K562 (cell line): ENCODE measurements at regions not wholly inside any gene's neighbourhood (a gene's known extent, or its start where the extent isn't known, plus 50 kb on each side); places are given as distances from the start of the nearest gene placed in this dataset.
A peak's percentile ranks its signal among the peaks of the same experiment; 100 is the strongest.

Experiments used
- ATAC-seq: fragments of 200-7000 bp; cut with Tn5 transposase; 3 replicates; pipeline ENCODE4 v1.9.1; 2020; ENCODE audit warnings: moderate library complexity
- BruUV-seq: library from RNA; stranded (reverse); fragments of 400-500 nt; replicated peaks from 2 replicates; lab custom pipeline; 2021; lab: Mats Ljungman, UMichigan
- CTCF ChIA-PET: fragments of 300-600 bp; formaldehyde crosslinking; extraction: SDS; loops from one replicate; lab custom pipeline; 2021; ENCODE audit warnings: low intra/inter-chr PET ratio; lab: Yijun Ruan, JAX
- POLR2A ChIA-PET: fragments of 300-600, 350-650 bp; sonication (Branson Sonifier 250); formaldehyde crosslinking; extraction: SDS; loops from one replicate; lab custom pipeline; 2021; ENCODE audit warnings: antibody characterized with exemption, inconsistent platforms; lab: Yijun Ruan, JAX
- DNase-seq, 4 experiments: peaks; one replicate each; pipeline versions ENCODE4 v3.0.0 to v3.0.0-alpha.2; 2011 to 2018; ENCODE audit warnings: low spot score in 3 of 4, mixed read lengths in 3 of 4; ENCODE audit errors: extremely low read depth in 1 of 4
- FAIRE-seq: peaks from 2 replicates; lab custom pipeline; 2011; peaks lifted over from hg19 to GRCh38; lab: Jason Lieb, UNC
- H2AFZ ChIP-seq: 2 replicates; pipeline ENCODE4 v1.6.0; 2011; ENCODE audit warnings: low read depth, low read length, control low read depth, inconsistent platforms
- H3K27ac ChIP-seq: fragments of 200-600 bp; 3 replicates; pipeline ENCODE4 v1.8.0; 2011; ENCODE audit warnings: low read depth, mild to moderate bottlenecking, control low read depth, inconsistent platforms, low read length, moderate library complexity, mixed read lengths; ENCODE audit errors: extremely low read depth
- H3K27me3 ChIP-seq, 2 experiments: fragments of 300-600 bp in 1 of 2; 2 replicates in 1 of 2; 3 replicates in 1 of 2; pipeline versions ENCODE4 v1.6.0 to v1.8.0; 2011; ENCODE audit warnings: inconsistent platforms in 2 of 2, low read length in 2 of 2, mild to moderate bottlenecking in 1 of 2, mixed read lengths in 1 of 2, moderate library complexity in 1 of 2; ENCODE audit not compliant: control insufficient read depth in 2 of 2, insufficient read depth in 2 of 2
- H3K36me3 ChIP-seq: fragments of 300-600 bp; 3 replicates; pipeline ENCODE4 v1.8.0; 2011; ENCODE audit warnings: mild to moderate bottlenecking, low read length, inconsistent platforms; ENCODE audit not compliant: control insufficient read depth, insufficient read depth
- H3K4me1 ChIP-seq, 2 experiments: fragments of 200-600 bp in 1 of 2; replicated peaks in 1 of 2; 2 replicates in 1 of 2; 3 replicates in 1 of 2; pipeline versions ENCODE4 v1.5.1 to v1.8.0; 2011; ENCODE audit warnings: inconsistent platforms in 2 of 2, low read length in 2 of 2, mild to moderate bottlenecking in 1 of 2, mixed read lengths in 1 of 2, moderate library complexity in 1 of 2; ENCODE audit not compliant: control insufficient read depth in 2 of 2, insufficient read depth in 2 of 2
- H3K4me2 ChIP-seq: 2 replicates; pipeline ENCODE4 v1.6.1; 2011; ENCODE audit warnings: low read length, control low read depth, inconsistent platforms, mixed read lengths; ENCODE audit not compliant: insufficient read depth
- H3K4me3 ChIP-seq: fragments of 200-600 bp; sonication (generic), shearing (Covaris generic); 2 replicates; pipeline ENCODE4 v1.5.1; 2016; ENCODE audit warnings: control low read depth, inconsistent platforms
- H3K79me2 ChIP-seq: fragments of 200-600 bp; 3 replicates; pipeline ENCODE4 v1.8.0; 2011; ENCODE audit warnings: low read length, inconsistent platforms; ENCODE audit not compliant: control insufficient read depth, insufficient read depth
- H3K9ac ChIP-seq, 2 experiments: 2 replicates each; pipeline versions ENCODE4 v1.6.0 to v1.6.1; 2011; ENCODE audit warnings: low read depth in 2 of 2, low read length in 2 of 2, control low read depth in 1 of 2, inconsistent platforms in 1 of 2, mild to moderate bottlenecking in 1 of 2, mixed read lengths in 1 of 2; ENCODE audit not compliant: insufficient read depth in 1 of 2
- H3K9me1 ChIP-seq: one replicate; pipeline ENCODE4 v1.6.0; 2011; ENCODE audit warnings: inconsistent platforms, mild to moderate bottlenecking, low read length, moderate library complexity; ENCODE audit not compliant: control insufficient read depth, insufficient read depth
- H3K9me3 ChIP-seq: replicated peaks from 2 replicates; pipeline ENCODE4 v1.5.1; 2011; ENCODE audit warnings: low read depth, low read length, inconsistent platforms; ENCODE audit not compliant: control insufficient read depth, insufficient read depth
- H4K20me1 ChIP-seq: replicated peaks from 2 replicates; pipeline ENCODE4 v1.6.1; 2011; ENCODE audit warnings: low read length, inconsistent platforms, mixed read lengths; ENCODE audit not compliant: control insufficient read depth, insufficient read depth
- DPF2 ChIP-seq: fragments of 450-650 bp; IDR thresholded peaks from 2 replicates; pipeline ENCODE4 v1.6.1; 2016
- EHMT2 ChIP-seq: fragments of 450-650 bp; IDR thresholded peaks from 2 replicates; pipeline ENCODE4 v1.6.1; 2018; ENCODE audit warnings: antibody characterized with exemption
- HNRNPL ChIP-seq: fragments of 200-400 bp; formaldehyde crosslinking; IDR thresholded peaks from 2 replicates; pipeline ENCODE4 v1.6.1; 2017; ENCODE audit warnings: low read depth, mild to moderate bottlenecking, low read length
- KLF13 ChIP-seq: fragments of 450-650 bp; IDR thresholded peaks from 2 replicates; pipeline ENCODE4 v1.6.1; 2016; ENCODE audit warnings: missing genetic modification characterization, low read depth, mild to moderate bottlenecking, missing compliant biosample characterization, moderate library complexity, borderline replicate concordance
- MED1 ChIP-seq: sonication (generic); formaldehyde crosslinking; IDR thresholded peaks from 2 replicates; pipeline ENCODE4 v1.8.1; 2023; ENCODE audit warnings: missing genetic modification reagents, borderline replicate concordance
- NCOA6 ChIP-seq: fragments of 450-650 bp; IDR thresholded peaks from 2 replicates; pipeline ENCODE4 v1.6.1; 2017; ENCODE audit warnings: mild to moderate bottlenecking
- OTX1 ChIP-seq: fragments of 450-650 bp; formaldehyde crosslinking; IDR thresholded peaks from 2 replicates; pipeline ENCODE4 v1.4.0; 2022; ENCODE audit warnings: mild to moderate bottlenecking
- ZBED1 ChIP-seq: IDR thresholded peaks from 2 replicates; pipeline ENCODE4 v1.6.1; 2014
- ZNF184 ChIP-seq: sonication (generic); formaldehyde crosslinking; IDR thresholded peaks from 2 replicates; pipeline ENCODE4 v1.5.0; 2020; ENCODE audit warnings: missing genetic modification reagents
- in situ Hi-C: fragments of 300-500 bp; cut with MboI; formaldehyde crosslinking; loops from 4 replicates; pipeline ENCODE4 v1.15.0; 2018; ENCODE audit warnings: inconsistent platforms, mixed read lengths
- intact Hi-C: fragments of 100-400 bp; cut with micrococcal nuclease; formaldehyde crosslinking; loops from 2 replicates; pipeline ENCODE4 v1.14.2; 2022
- TF ChIP-seq, protein P1 (sequence below): fragments of 250-450 bp; sonication (Bioruptor Pico); IDR thresholded peaks from 2 replicates; pipeline ENCODE4 v1.4.0; 2020
- TF ChIP-seq, protein P2 (sequence below): fragments of 450-650 bp; conservative IDR thresholded peaks from 2 replicates; pipeline ENCODE4 v1.6.1; 2016; ENCODE audit warnings: missing genetic modification characterization, low read depth, mild to moderate bottlenecking, missing compliant biosample characterization, moderate library complexity
- TF ChIP-seq, protein P3 (sequence below): fragments of 250-450 bp; sonication (Bioruptor Pico); IDR thresholded peaks from 2 replicates; pipeline ENCODE4 v1.5.0; 2021

DNA sequence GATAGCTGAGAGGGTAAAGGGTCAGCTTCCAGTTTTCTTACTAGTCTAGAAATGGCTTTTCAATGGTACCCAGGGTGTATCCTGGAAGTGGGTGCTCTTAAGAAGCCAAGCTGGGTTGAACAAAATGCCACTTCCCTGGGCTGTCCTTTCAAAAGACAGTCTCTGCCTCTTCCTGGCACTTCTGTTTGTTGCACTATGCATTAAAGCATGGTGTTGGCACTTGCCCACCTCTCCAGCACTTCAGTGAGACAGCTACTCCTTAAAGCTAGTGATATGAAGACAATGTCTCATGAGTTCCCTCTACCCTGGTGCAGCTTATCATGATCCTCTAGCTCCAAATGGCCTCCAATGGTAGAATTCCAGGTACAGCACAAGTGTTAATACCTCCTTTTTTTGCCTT, 74.3 kb upstream of the IGFBP5 start:
- ChIA-PET CTCF (no interaction called here), POLR2A (interaction anchor here (0.7 to 1.0 kb wide), 2 partner anchors 10 to 21 kb away, joined by 3 to 6 read pairs; no protein-coding TSS in a partner anchor)
- Histone ChIP-seq H3K9me3 (0 out of 2 replicates have a peak, but pooled peaks cover 1% of the 10 kb centered on the region), H2AFZ (no peak overlapping the region), H3K4me1 (peaks cover 29 to 56% of the 10 kb centered on the region in 2 experiments), H3K4me3 (no peak overlapping the region), H3K79me2 (no peaks in the 10 kb centered on the region), H3K9ac (no peak overlapping the region), H4K20me1 (no peaks in the 10 kb centered on the region), H3K27me3 (no peaks in the 10 kb centered on the region), H3K27ac (no peak overlapping the region; the same call in 2 of the 3 replicates), H3K4me2 (no peak overlapping the region; the same call in 1 of the 2 replicates), H3K9me1 (no peaks in the 10 kb centered on the region), H3K36me3 (no peaks in the 10 kb centered on the region)
- DNase-seq (no peak), ATAC-seq (no peak; the same call in 2 of the 3 replicates), FAIRE-seq (peak; percentile 11)
- intact Hi-C loops (loop anchor here (10.0 kb wide), 1 partner anchor 145 kb away; no protein-coding TSS in a partner anchor), in situ Hi-C loops (no loop called here)
- no TSS peak for BruUV-seq
- TF ChIP-seq NCOA6: no peak
- TF ChIP-seq, protein P1, sequence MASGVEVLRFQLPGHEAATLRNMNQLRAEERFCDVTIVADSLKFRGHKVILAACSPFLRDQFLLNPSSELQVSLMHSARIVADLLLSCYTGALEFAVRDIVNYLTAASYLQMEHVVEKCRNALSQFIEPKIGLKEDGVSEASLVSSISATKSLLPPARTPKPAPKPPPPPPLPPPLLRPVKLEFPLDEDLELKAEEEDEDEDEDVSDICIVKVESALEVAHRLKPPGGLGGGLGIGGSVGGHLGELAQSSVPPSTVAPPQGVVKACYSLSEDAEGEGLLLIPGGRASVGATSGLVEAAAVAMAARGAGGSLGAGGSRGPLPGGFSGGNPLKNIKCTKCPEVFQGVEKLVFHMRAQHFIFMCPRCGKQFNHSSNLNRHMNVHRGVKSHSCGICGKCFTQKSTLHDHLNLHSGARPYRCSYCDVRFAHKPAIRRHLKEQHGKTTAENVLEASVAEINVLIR (CRISPR knock-in tag): no peak
- TF ChIP-seq, protein P2, sequence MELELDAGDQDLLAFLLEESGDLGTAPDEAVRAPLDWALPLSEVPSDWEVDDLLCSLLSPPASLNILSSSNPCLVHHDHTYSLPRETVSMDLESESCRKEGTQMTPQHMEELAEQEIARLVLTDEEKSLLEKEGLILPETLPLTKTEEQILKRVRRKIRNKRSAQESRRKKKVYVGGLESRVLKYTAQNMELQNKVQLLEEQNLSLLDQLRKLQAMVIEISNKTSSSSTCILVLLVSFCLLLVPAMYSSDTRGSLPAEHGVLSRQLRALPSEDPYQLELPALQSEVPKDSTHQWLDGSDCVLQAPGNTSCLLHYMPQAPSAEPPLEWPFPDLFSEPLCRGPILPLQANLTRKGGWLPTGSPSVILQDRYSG: no peak
- no peak for TF ChIP-seq ZBED1
- TF ChIP-seq EHMT2: no peak
- no peak for TF ChIP-seq KLF13 (tag)
- TF ChIP-seq, protein P3, sequence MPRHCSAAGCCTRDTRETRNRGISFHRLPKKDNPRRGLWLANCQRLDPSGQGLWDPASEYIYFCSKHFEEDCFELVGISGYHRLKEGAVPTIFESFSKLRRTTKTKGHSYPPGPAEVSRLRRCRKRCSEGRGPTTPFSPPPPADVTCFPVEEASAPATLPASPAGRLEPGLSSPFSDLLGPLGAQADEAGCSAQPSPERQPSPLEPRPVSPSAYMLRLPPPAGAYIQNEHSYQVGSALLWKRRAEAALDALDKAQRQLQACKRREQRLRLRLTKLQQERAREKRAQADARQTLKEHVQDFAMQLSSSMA (CRISPR knock-in tag): no peak
- no peak for TF ChIP-seq ZNF184
- no peak for TF ChIP-seq MED1 (CRISPR knock-in tag)
- TF ChIP-seq OTX1 (CRISPR knock-in tag): no peak
- TF ChIP-seq HNRNPL: no peak
- no peak for TF ChIP-seq DPF2
